ENCODE measurements at regions not wholly inside any gene's neighbourhood (a gene's known extent, or its start where the extent isn't known, plus 50 kb on each side); places are given as distances from the start of the nearest gene placed in this dataset.

GRCh38 chr2:71948781-71949536, 198.7 kb downstream of the CYP26B1 start:
- ChIA-PET CTCF (no interaction called here), POLR2A (no interaction called here)
- in situ Hi-C loops (cut with HindIII; ENCODE audit: low pct_unique_long_range_greater_than_20kb, low sequenced_read_pairs), result no loop called here
- H3K9me3 ChIP-seq (ENCODE audit: control insufficient read depth, insufficient read depth, low read depth, low read length), result no peaks in the 10 kb centered on the region
- no peaks in the 10 kb centered on the region for H3K36me3 ChIP-seq (ENCODE audit: control insufficient read depth, insufficient read depth, low read length)
- no peak for TF ChIP-seq SIN3A (IDR thresholded peaks at IDR 0.05; ENCODE audit: borderline replicate concordance, insufficient read depth, low read depth, low read length)
- TF ChIP-seq TCF7L2 (IDR thresholded peaks at IDR 0.05; ENCODE audit: low read depth, low read length), result no peak
- TF ChIP-seq, protein P1, sequence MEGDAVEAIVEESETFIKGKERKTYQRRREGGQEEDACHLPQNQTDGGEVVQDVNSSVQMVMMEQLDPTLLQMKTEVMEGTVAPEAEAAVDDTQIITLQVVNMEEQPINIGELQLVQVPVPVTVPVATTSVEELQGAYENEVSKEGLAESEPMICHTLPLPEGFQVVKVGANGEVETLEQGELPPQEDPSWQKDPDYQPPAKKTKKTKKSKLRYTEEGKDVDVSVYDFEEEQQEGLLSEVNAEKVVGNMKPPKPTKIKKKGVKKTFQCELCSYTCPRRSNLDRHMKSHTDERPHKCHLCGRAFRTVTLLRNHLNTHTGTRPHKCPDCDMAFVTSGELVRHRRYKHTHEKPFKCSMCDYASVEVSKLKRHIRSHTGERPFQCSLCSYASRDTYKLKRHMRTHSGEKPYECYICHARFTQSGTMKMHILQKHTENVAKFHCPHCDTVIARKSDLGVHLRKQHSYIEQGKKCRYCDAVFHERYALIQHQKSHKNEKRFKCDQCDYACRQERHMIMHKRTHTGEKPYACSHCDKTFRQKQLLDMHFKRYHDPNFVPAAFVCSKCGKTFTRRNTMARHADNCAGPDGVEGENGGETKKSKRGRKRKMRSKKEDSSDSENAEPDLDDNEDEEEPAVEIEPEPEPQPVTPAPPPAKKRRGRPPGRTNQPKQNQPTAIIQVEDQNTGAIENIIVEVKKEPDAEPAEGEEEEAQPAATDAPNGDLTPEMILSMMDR (IDR thresholded peaks at IDR 0.05), result no peak
- no peak for TF ChIP-seq POLR2AphosphoS5 (IDR thresholded peaks at IDR 0.05; ENCODE audit: low read depth, low read length)
- TF ChIP-seq REST (IDR thresholded peaks at IDR 0.05; ENCODE audit: insufficient read depth in 1 of 2, low read depth in 2 of 2, low read length in 1 of 2), result no peak
- no peak overlapping the region for H3K4me3 ChIP-seq (ENCODE audit: low read depth in 2 of 2, low read length in 2 of 2)
- no TSS peak for BruUV-seq (replicated peaks)
- no peaks in the 10 kb centered on the region for H3K27me3 ChIP-seq (ENCODE audit: control insufficient read depth, insufficient read depth, low read length)
- H3K4me1 ChIP-seq (ENCODE audit: control insufficient read depth, insufficient read depth, low read length), result 0 out of 2 replicates have a peak, but pooled peaks cover 2% of the 10 kb centered on the region
- DNase-seq (ENCODE audit: low read depth, low spot score) (no peak), ATAC-seq (no peak)
- intact Hi-C loops (cut with micrococcal nuclease; ENCODE audit: unreplicated experiment), result no loop called here
- H3K27ac ChIP-seq (ENCODE audit: low read length), result no peak overlapping the region

DNA sequence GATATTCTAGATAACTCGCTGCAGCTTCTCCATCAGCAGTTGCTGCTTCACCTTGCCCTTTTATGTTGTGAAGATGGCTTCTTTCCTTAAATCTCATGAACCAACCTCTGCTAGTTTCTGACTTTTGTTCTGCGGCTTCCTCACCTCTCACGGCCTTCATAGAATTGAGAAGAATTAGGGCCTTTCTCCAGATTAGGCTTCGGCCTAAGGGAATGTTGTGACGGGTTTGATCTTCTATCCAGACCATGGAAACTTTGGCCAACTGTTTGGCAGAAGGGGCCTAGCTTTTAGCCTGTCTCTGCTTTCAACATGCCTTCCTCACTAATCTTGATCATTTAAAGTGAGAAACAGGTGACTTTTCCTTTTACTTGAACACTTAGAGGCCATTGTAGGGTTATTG, 199.9 kb downstream of the CYP26B1 start:
- H3K4me1 ChIP-seq (ENCODE audit: control insufficient read depth, insufficient read depth, low read length), result no peaks in the 10 kb centered on the region
- no peak overlapping the region for H3K27ac ChIP-seq (ENCODE audit: low read length)
- DNase-seq (ENCODE audit: low read depth, low spot score) (no peak), ATAC-seq (no peak)
- no peaks in the 10 kb centered on the region for H3K9me3 ChIP-seq (ENCODE audit: control insufficient read depth, insufficient read depth, low read depth, low read length)
- no peak overlapping the region for H3K4me3 ChIP-seq (ENCODE audit: low read depth in 2 of 2, low read length in 2 of 2)
- BruUV-seq (replicated peaks), result no TSS peak
- no peaks in the 10 kb centered on the region for H3K36me3 ChIP-seq (ENCODE audit: control insufficient read depth, insufficient read depth, low read length)
- H3K27me3 ChIP-seq (ENCODE audit: control insufficient read depth, insufficient read depth, low read length), result no peaks in the 10 kb centered on the region
- intact Hi-C loops (cut with micrococcal nuclease; ENCODE audit: unreplicated experiment) (no loop called here), in situ Hi-C loops (cut with HindIII; ENCODE audit: low pct_unique_long_range_greater_than_20kb, low sequenced_read_pairs) (no loop called here)
- POLR2A ChIA-PET, result no interaction called here
- CTCF ChIA-PET, result no interaction called here
- no peak for TF ChIP-seq POLR2AphosphoS5 (IDR thresholded peaks at IDR 0.05; ENCODE audit: low read depth, low read length)
- TF ChIP-seq SIN3A (IDR thresholded peaks at IDR 0.05; ENCODE audit: borderline replicate concordance, insufficient read depth, low read depth, low read length), result no peak
- TF ChIP-seq, protein P1 (IDR thresholded peaks at IDR 0.05), result no peak
